Fibroblast of skin of left biceps (primary cell): ENCODE measurements at regions not wholly inside any gene's neighbourhood (a gene's known extent, or its start where the extent isn't known, plus 50 kb on each side); places are given as distances from the start of the nearest gene placed in this dataset.

Experiments used
- DNase-seq, 2 experiments: peaks; one replicate each; pipeline ENCODE4 v3.0.0-alpha.2; 2013; ENCODE audit warnings: low read depth in 2 of 2

DNA sequence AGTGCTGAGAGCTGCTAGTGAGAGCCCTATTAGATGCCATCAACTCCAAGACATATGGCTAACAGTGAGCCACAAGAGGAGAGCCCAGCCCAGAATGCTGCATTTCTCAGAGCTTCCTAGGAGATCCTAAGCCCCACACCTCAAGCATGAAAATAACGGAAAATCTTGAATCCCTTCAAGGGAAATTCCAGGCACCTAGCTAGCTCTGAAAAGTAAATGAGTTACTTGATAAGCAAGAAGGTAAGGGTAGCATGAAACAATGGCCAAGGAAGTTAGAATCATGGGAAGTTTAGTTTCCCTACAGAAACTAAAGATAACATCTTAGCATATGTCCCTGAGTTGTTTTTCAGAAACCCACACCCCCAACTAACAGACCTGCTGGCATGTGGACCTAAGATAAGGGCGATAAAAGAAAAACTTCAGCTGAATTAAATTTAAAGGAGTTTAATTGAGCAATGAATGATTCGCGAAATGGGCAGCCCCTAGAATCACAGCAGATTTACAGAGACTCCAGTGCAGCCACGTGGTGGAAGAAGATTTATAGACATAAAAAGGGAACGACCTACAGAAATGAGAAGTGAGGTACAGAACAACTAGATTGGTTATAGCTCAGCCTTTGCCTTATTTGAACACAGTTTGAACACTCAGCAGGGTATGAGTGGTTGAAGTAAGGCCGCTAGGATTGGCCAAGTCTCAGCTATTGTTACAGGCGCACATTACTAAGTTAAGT is 301.3 kb upstream of the DACH1 start:
- DNase-seq: no peak

DNA sequence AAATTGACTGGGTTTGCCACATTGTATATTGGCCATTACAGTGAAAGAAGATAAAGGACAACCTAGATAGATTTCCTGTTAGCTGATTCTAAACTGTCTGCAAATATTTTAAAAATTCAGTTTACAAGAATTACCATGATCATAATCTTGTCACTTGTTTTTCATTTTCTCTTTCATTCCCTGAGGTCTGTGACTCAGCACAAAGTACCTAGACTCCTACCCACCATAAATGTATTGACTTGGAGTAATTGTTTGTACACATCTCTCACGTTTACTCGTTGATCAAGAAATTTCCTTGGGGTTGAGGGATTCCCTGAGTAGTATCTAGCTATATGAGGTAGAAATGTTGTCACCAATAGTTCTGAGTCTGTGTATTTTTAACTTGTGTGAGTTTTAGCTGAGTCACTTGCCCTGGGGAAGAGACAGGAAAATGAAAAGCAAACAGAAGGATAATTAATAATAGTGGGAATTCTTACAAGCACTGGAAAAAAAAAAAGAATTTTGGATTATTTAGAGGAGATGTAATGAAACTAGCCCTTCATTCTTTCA is 299.2 kb upstream of the DACH1 start:
- no peak for DNase-seq

GRCh38 chr13:72165276-72165675 is 298.3 kb upstream of the DACH1 start:
- no peak for DNase-seq

- no peak for DNase-seq
Measured at GRCh38 chr13:72164811-72165210, 297.8 kb upstream of the DACH1 start.

DNA sequence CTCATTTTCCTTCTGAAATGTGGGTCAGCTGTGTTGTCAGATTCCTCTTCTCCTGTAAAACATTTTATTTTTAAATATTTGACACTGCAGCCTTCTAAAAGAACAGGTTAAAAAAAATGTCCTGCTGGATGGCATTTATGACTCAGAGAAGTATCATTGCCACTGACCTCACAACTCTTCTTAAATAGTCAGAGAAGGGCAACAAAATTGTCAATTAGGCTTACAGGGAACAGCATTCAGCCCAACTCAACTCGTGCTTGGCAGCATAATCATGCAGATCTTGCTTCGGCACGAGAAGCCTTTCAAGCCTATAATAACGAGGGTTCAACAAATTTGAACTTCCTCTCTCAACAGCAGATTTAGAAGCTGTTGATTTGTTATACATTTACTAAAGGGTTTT is 296.7 kb upstream of the DACH1 start:
- no peak for DNase-seq

- DNase-seq: no peak
Measured at GRCh38 chr13:72160977-72161376, 294.0 kb upstream of the DACH1 start.

GRCh38 chr13:72156760-72157159 is 289.8 kb upstream of the DACH1 start:
- no peak for DNase-seq

GRCh38 chr13:72153272-72153671 is 286.3 kb upstream of the DACH1 start:
- DNase-seq: no peak

DNA sequence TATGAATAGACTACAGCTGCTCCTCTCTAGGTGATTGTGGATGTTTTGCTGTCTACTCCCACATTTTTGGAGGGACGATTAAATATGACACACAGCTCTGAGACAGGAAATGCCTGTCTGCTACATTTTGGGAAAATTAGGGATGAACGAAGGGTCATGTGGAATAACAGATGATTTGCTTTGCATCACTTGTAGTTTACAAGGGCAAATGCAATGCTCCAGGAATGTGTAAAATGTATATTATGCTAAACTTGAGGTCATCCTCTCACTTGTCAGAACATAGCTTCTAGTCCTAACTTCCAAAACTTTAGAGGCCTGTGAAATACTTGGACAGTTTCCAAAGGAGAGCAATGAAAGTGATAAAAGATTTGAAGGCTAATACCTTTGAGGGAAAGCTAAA is 284.2 kb upstream of the DACH1 start:
- DNase-seq: peak; percentile 85 to 89

GRCh38 chr13:72150502-72150901 is 283.5 kb upstream of the DACH1 start:
- no peak for DNase-seq

DNA sequence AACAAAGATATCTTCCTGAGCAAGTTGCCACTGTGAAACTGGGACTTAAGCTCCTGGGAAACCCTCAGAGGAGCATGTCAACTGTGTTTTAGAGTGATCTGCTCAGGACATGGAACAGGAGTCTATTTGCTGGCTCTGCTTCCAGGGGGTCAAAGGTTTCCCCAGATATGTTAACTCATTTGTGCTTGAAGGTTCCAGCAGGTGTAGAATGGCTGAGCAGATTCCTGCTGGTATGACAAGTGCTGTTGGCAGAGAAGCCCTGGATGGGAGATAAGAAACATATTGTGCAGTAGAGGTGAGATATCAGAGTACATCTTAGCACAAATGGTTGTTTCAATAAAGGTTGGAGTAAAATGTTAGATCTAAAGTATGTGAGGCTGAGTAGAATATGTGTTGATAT is 282.7 kb upstream of the DACH1 start:
- DNase-seq: no peak

DNA sequence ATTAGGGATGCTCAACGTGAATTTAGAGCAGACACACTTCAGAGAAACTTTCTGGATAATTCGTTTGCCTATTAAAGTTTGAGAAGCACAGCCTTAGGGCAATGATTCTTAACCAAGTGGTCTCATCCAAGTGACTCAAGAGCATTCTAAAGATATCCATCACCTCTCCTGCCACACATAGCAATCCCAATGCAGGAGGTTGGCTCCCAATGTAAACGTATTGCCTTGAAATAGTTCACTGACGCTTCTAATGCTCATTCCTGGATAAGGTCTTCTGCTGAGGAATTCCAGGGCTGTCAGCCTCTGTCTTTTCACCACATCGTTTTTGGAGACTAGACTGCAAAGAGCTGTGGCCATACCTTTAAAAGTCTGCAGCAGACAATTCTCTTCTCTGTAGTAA is 279.8 kb upstream of the DACH1 start:
- no peak for DNase-seq

- no peak for DNase-seq
Measured at GRCh38 chr13:72145383-72145782, 278.4 kb upstream of the DACH1 start.

DNA sequence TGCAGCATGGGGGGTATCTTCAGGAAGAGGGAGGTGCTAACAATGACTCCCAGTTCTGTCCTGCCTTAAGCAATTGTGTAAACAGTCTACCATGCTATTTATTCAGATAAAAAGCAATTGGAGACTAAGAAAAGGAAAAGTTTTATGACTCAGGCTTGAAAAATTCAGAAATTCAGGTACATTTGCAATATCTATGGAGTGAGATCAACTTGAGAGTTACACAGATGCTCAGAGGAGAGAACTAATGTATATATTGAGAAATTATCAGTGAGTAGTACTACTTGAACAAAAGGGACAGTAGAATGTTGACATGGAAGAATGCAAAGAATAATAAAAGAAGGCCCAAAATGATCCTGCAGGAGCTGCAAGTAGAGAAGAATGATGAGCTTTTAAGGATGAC is 277.6 kb upstream of the DACH1 start:
- DNase-seq: no peak

DNA sequence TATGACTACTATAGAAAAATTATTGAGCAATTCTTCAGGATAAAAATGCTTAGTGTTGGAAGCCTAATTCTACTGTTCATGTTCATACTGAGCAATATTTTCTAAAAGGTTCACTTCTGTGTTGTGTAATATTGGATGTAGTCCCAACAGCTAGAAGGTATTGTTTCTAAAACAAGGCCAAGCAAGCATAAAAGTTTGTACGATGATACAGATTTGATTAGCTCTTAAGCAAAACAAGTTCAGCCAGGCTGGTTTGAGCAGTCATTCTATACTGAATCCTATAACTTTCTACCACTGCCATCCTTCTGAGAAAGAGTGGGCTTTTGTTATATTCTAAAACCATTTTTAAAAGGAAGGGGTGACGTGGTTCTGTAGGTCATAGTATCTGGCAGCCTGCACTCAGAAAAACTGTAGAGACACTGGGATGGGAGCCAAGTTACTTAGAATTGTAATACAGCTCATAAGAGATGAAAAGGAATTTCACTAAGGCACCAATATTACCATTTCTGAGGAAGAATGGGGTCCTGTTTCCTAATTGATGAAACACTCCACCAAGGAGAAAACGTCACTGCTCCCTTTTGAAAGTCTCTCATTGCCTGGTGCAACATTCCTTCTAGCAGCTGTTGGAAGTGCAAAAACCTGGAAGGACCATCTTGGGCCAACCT is 275.0 kb upstream of the DACH1 start:
- no peak for DNase-seq

DNA sequence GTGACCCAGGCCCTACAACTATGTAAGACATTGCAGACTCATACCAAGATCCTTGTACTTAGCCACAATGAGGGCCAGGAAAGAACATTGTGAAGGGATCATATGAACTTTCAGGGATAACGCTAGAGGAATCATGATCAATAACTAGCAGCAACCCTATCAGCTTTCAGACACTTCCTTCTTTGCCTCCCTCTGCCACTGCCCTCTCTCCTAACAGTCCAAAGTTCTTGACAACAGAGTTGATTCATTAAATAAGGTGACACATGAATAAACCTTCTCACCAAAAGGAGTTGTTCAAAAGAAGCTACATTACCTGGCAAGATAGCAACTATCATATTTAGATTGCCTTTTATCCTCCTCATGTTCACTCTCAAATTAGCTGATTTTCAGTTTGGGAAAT is 272.2 kb upstream of the DACH1 start:
- no peak for DNase-seq

- DNase-seq: no peak
Measured at GRCh38 chr13:72132075-72132474, 265.1 kb upstream of the DACH1 start.

- DNase-seq: no peak
Measured at GRCh38 chr13:72129117-72129516, 262.1 kb upstream of the DACH1 start.

DNA sequence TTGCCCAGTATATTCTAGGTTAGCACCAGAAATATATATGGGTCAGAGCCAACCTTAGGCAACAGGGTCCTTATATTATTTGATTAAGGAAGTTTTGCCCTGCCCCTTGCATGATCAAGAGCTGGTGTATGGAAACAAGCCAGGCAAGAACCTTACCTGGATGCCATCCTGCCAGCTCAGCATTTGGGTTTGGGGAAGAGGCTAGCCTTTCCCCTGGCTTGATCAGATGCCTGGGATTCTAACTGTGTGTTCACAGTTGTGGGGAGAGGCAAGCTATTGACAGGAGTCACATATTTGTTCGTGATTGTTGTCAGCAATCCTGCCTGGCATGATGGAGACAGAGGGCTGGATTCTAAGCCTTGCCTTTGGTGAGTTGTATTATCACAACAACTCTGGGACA is 260.0 kb upstream of the DACH1 start:
- no peak for DNase-seq

DNA sequence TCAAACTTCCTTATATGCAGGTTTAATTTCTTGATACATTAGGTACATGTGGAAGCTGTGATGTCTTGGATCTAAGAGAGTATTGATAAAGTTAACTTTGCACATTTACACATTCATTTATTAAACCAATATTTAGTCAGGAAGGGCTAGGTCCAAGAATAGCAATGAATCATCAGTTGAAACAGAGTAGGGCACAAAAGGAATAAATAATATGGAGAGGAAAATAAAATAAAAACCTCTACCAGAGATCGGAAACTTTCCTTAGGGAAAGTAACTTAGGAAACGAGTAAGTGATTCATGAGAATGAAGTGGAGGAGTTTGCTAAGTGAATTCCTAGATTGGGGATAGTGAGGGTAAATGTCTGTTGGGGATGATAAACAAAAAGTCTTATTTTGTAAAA is 259.4 kb upstream of the DACH1 start:
- no peak for DNase-seq

DNA sequence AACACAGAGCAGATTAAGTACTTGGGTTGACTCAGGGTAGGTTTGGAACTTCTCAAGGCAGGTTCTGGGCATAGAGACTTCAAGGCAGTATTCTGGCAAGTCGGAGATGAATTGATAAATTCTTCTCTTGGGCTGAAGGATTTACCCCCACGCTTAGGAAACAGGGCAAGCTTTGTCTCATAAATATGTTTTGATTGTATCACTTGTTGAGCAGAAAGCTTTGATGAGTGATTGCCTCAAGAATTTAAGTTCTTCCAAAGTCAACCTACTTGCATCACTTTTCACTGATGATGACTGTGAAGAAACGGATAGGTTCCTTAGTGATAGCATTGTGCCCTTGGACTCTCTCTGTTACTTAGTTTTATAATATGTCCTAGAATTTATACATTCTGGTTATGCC is 258.6 kb upstream of the DACH1 start:
- no peak for DNase-seq

- no peak for DNase-seq
Measured at GRCh38 chr13:72122661-72123255, 255.8 kb upstream of the DACH1 start.

DNA sequence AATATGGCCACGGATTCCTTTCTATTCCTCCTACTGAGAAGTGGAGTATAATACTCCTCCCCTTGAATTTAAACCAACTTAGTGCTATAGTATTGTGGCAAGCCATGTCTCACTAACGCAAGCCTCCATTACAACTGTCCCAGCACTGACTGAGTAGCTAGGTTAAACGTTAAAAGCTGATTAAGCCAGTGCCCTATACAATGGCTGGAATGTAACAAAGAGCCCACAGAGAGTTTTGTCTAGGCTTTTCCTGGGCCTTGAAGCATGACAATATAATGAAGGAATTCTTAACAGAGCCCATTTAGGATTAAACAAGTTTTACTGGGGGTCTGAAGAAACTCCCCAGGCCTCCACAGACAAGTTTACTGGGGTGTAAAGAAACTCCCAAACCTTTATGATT is 254.5 kb upstream of the DACH1 start:
- no peak for DNase-seq
